ENCODE measurements at regions not wholly inside any gene's neighbourhood (a gene's known extent, or its start where the extent isn't known, plus 50 kb on each side); places are given as distances from the start of the nearest gene placed in this dataset.

DNA sequence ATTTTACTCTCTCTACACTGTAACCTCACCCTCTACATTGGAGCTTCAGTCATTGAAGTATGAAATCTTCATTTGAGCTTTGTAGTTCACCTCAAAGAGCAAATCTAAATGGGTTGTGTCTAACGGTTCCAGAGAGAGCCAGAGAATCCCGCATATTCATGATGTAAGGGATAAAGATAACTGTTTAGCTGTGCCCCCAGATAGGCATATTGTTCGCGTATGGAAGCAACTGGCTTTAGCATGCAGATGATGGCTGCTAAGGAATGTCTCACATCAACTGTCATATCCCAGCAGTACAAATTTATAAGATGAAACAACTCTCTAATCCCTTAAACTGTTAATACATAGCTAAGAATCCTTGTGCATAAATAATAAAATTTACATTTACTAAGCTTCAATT, 412.7 kb upstream of the ROBO2 start:
- intact Hi-C loops (cut with DNase I) = no loop called here
- TF ChIP-seq, protein P1, sequence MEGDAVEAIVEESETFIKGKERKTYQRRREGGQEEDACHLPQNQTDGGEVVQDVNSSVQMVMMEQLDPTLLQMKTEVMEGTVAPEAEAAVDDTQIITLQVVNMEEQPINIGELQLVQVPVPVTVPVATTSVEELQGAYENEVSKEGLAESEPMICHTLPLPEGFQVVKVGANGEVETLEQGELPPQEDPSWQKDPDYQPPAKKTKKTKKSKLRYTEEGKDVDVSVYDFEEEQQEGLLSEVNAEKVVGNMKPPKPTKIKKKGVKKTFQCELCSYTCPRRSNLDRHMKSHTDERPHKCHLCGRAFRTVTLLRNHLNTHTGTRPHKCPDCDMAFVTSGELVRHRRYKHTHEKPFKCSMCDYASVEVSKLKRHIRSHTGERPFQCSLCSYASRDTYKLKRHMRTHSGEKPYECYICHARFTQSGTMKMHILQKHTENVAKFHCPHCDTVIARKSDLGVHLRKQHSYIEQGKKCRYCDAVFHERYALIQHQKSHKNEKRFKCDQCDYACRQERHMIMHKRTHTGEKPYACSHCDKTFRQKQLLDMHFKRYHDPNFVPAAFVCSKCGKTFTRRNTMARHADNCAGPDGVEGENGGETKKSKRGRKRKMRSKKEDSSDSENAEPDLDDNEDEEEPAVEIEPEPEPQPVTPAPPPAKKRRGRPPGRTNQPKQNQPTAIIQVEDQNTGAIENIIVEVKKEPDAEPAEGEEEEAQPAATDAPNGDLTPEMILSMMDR (IDR thresholded peaks at IDR 0.05) = no peak
- DNase-seq = no peak
- Histone ChIP-seq H3K27me3 (no peaks in the 10 kb centered on the region), H3K36me3 (no peaks in the 10 kb centered on the region), H3K4me3 (no peak overlapping the region), H3K9me3 (no peaks in the 10 kb centered on the region), H3K4me1 (no peaks in the 10 kb centered on the region), H3K27ac (no peak overlapping the region)
- ATAC-seq = no peak

DNA sequence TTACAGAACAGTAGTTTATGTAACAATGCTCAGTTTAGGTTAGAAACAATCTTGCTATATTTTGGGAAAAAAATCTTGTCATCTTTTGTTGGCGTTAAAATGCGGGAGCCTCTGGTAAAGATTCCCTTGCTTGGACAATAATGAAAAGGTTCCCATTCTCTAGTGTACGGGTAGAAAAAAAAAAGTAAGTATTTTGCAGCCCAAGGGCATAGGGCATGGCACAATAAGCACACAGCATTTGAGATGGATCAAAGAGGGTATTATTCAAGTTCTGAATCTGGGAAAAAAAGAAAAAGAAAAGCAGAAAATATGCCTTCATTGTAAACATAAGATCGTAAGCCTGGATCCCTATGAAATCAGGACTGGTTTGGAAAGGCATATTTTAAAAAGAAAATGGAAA, 408.6 kb upstream of the ROBO2 start:
- Histone ChIP-seq H3K4me3 (no peak overlapping the region), H3K9me3 (no peaks in the 10 kb centered on the region), H3K36me3 (no peaks in the 10 kb centered on the region), H3K27ac (no peak overlapping the region), H3K27me3 (no peaks in the 10 kb centered on the region), H3K4me1 (no peaks in the 10 kb centered on the region)
- intact Hi-C loops (cut with DNase I) = no loop called here
- DNase-seq (no peak), ATAC-seq (no peak)
- TF ChIP-seq, protein P1 (IDR thresholded peaks at IDR 0.05) = no peak

DNA sequence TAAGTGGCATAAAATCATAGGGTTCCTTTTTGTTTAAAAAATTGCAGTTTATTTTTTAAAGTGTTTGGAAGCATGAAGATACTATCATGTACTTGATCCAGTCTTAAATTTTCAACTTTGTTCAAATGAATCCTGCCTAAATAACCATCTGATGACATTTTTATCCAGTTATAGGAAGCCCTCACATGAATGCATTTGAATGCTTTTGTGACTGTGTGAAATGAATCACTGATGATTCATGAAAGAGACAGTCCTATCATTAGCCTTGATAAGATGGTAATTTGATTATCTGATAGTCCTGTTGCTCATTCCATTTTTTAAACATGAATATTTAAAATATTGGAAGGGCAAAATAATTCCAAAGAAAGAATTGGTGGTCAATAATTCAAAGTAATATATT, 401.9 kb upstream of the ROBO2 start:
- no peak overlapping the region for H3K27ac ChIP-seq
- TF ChIP-seq, protein P1 (IDR thresholded peaks at IDR 0.05) = no peak
- no peaks in the 10 kb centered on the region for H3K36me3 ChIP-seq
- H3K9me3 ChIP-seq = no peaks in the 10 kb centered on the region
- no peaks in the 10 kb centered on the region for H3K27me3 ChIP-seq
- ATAC-seq = no peak
- no peak overlapping the region for H3K4me3 ChIP-seq
- DNase-seq = no peak
- intact Hi-C loops (cut with DNase I) = no loop called here
- no peaks in the 10 kb centered on the region for H3K4me1 ChIP-seq

DNA sequence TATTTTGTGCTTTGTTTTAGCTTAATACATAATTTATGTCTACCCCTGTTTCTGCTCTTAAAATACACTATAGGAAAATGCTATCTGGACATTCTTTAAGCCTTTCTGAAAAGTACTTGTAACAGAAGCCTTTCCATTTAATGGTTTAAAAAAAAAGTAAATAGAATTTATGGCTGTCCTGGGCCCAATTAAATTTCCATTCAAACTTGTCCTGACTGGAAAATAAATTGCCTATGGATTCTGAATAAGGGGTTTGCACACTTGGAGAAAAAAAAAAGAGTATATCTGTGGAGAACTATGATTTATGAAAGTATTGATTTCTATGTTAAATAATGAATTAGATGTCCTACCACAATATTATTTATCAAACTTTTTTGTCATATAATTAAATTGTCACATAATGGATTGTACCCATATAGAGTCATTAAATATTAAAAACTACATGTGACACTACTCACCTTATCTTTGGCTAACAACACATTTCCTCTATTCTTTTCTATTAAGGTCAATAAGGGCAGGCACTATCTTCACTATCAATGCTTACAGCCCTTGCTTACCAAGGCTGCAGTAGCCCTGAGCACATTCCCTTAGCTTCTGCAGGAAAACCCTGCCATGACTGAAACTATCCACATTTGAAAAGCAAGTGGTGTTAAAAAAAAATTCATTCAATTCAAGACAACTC, 396.1 kb upstream of the ROBO2 start:
- H3K36me3 ChIP-seq = no peaks in the 10 kb centered on the region
- intact Hi-C loops (cut with DNase I) = no loop called here
- DNase-seq (no peak), ATAC-seq (no peak)
- TF ChIP-seq, protein P1 (IDR thresholded peaks at IDR 0.05) = no peak
- H3K9me3 ChIP-seq = no peaks in the 10 kb centered on the region
- no peaks in the 10 kb centered on the region for H3K27me3 ChIP-seq
- no peak overlapping the region for H3K4me3 ChIP-seq
- no peaks in the 10 kb centered on the region for H3K4me1 ChIP-seq
- H3K27ac ChIP-seq = no peak overlapping the region

DNA sequence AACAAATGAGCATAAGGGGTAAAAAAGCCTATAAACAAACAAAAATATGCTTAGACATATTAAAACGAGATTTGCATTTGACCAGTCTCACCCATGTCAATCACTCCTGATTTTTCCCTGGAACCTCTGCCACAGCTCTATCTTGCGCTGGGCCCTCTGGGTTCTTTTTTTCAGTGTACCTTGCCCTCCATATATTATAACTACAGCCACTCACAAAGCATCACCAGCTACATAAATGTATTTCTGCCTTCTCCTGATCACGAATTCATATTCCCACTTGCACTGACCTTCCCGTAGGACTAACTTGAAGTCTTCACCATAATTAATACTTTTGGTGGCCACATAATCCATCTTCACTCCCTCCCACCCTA, 395.6 kb upstream of the ROBO2 start:
- TF ChIP-seq, protein P1 (IDR thresholded peaks at IDR 0.05) = no peak
- intact Hi-C loops (cut with DNase I) = no loop called here
- no peak for ATAC-seq

DNA sequence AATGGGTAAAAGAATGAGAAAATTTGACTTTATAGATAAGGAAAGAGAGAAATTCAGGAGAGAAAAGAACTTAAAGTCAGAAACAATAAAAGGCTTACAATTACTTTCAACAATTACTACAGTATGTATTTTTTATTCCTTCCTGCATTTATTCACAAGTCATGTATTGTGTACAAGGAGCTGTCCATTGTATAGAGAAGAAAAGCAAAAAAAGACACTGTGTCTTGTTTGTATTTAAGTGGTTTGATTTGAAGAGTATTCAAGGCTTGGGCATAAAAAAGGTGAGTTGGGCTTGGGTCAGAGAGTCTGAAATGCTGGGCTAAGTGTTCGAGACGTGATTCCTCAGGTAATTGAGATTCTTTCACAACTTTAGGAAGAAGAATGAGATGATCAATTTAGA, 394.2 kb upstream of the ROBO2 start:
- Histone ChIP-seq H3K27me3 (no peaks in the 10 kb centered on the region), H3K36me3 (no peaks in the 10 kb centered on the region), H3K27ac (no peak overlapping the region), H3K4me1 (no peaks in the 10 kb centered on the region), H3K9me3 (no peaks in the 10 kb centered on the region), H3K4me3 (no peak overlapping the region)
- TF ChIP-seq, protein P1 (IDR thresholded peaks at IDR 0.05) = no peak
- DNase-seq (no peak), ATAC-seq (no peak)
- intact Hi-C loops (cut with DNase I) = no loop called here

More for the DNA sequence above, 395.6 kb upstream of the ROBO2 start:
- H3K4me1 ChIP-seq = no peaks in the 10 kb centered on the region
- no peak for DNase-seq
- H3K36me3 ChIP-seq = no peaks in the 10 kb centered on the region
- H3K27me3 ChIP-seq = no peaks in the 10 kb centered on the region
- no peaks in the 10 kb centered on the region for H3K9me3 ChIP-seq
- H3K27ac ChIP-seq = no peak overlapping the region
- H3K4me3 ChIP-seq = no peak overlapping the region
